ENCODE measurements at regions not wholly inside any gene's neighbourhood (a gene's known extent, or its start where the extent isn't known, plus 50 kb on each side); places are given as distances from the start of the nearest gene placed in this dataset.

- Histone ChIP-seq H2AFZ (ENCODE audit: low read depth, low read length, poor library complexity, severe bottlenecking) (no peak overlapping the region), H3K9ac (ENCODE audit: low read length) (no peak overlapping the region), H3K9me3 (ENCODE audit: control insufficient read depth in 1 of 2, insufficient read depth in 1 of 2, low read depth in 1 of 2, low read length in 2 of 2) (no peaks in the 10 kb centered on the region), H3K27me3 (ENCODE audit: insufficient read depth, low read length) (no peaks in the 10 kb centered on the region), H4K20me1 (ENCODE audit: insufficient read depth) (no peaks in the 10 kb centered on the region), H3K4me3 (replicated peaks in 1 of 2; ENCODE audit: low read depth in 1 of 2, low read length in 2 of 2) (no peak overlapping the region), H3K36me3 (ENCODE audit: control insufficient read depth in 1 of 2, insufficient read depth in 2 of 2, low read length in 2 of 2) (no peaks in the 10 kb centered on the region), H3K79me2 (ENCODE audit: insufficient read depth, low read length) (no peaks in the 10 kb centered on the region), H3K4me2 (ENCODE audit: low read length) (no peak overlapping the region), H3K4me1 (ENCODE audit: control insufficient read depth in 1 of 2, insufficient read depth in 2 of 2, low read length in 2 of 2) (no peaks in the 10 kb centered on the region), H3K9me2 (ENCODE audit: insufficient read depth) (no peaks in the 10 kb centered on the region), H3K27ac (ENCODE audit: low read depth, low read length) (no peak overlapping the region)
- no peak for DNase-seq (ENCODE audit: low read depth, low spot score)
- CTCF ChIA-PET: no interaction called here
- no peak for ATAC-seq
- RAD21 ChIA-PET (ENCODE audit: low non-redundant PET in 1 of 2, low total read pairs in 2 of 2, uncharacterized antibody in 2 of 2, unreplicated experiment in 2 of 2): no interaction called here
- TF ChIP-seq POLR2AphosphoS5 (IDR thresholded peaks at IDR 0.05; ENCODE audit: low read depth, low read length) (no peak), SP1 (IDR thresholded peaks at IDR 0.05; ENCODE audit: low read depth) (no peak), ZBTB33 (IDR thresholded peaks at IDR 0.05; ENCODE audit: extremely low read depth, insufficient replicate concordance, low read length) (no peak), CBX3 (IDR thresholded peaks at IDR 0.05; ENCODE audit: low read depth) (no peak), SIN3A (IDR thresholded peaks at IDR 0.05; ENCODE audit: low read depth) (no peak), TCF7L2 (IDR thresholded peaks at IDR 0.05; ENCODE audit: borderline replicate concordance, extremely low read depth, insufficient read depth, insufficient read length) (no peak), CEBPB (IDR thresholded peaks at IDR 0.05; ENCODE audit: low read depth) (no peak), YY1 (IDR thresholded peaks at IDR 0.05; ENCODE audit: extremely low read depth, insufficient replicate concordance, low read depth, low read length) (no peak), POLR2A (IDR thresholded peaks at IDR 0.05; ENCODE audit: borderline replicate concordance, extremely low read depth, insufficient read depth, insufficient read length) (no peak), REST (IDR thresholded peaks at IDR 0.05; ENCODE audit: low read depth) (no peak), RAD21 (IDR thresholded peaks at IDR 0.05; ENCODE audit: low read depth) (no peak), ZFX (IDR thresholded peaks at IDR 0.05) (no peak), EGR1 (IDR thresholded peaks at IDR 0.05; ENCODE audit: low read depth) (no peak), EZH2 (IDR thresholded peaks at IDR 0.05) (no peak), CTCF (IDR thresholded peaks at IDR 0.05 in 2 of 3, conservative IDR thresholded peaks at IDR 0.05 in 1 of 3; ENCODE audit: borderline replicate concordance in 1 of 3, insufficient read depth in 1 of 3, low read depth in 2 of 3, low read length in 2 of 3) (no peak), ELF1 (IDR thresholded peaks at IDR 0.05; ENCODE audit: borderline replicate concordance, low read depth) (no peak), ATF3 (IDR thresholded peaks at IDR 0.05) (no peak), ZNF274 (IDR thresholded peaks at IDR 0.05; ENCODE audit: low read depth, low read length) (no peak), EZH2phosphoT487 (IDR thresholded peaks at IDR 0.05; ENCODE audit: borderline replicate concordance) (no peak), MAX (IDR thresholded peaks at IDR 0.05) (no peak)
- intact Hi-C loops (cut with micrococcal nuclease): no loop called here
- POLR2A ChIA-PET: no interaction called here
- no TSS peak for BruUV-seq (replicated peaks)
Measured at GRCh38 chr16:6547131-6547530, 785.5 kb upstream of the RBFOX1 start.
